IMR-90 (cell line): ENCODE measurements at regions not wholly inside any gene's neighbourhood (a gene's known extent, or its start where the extent isn't known, plus 50 kb on each side); places are given as distances from the start of the nearest gene placed in this dataset.
A peak's percentile ranks its signal among the peaks of the same experiment; 100 is the strongest.

Source experiments
- ATAC-seq: fragments of 200-7000 bp; cut with Tn5 transposase; 2 replicates; pipeline ENCODE4 v1.9.1; 2020; ENCODE audit warnings: low read depth, mild to moderate bottlenecking, moderate library complexity
- BruUV-seq: library from RNA; stranded (reverse); fragments of 400-500 nt; replicated peaks from 2 replicates; lab custom pipeline; 2021; lab: Mats Ljungman, UMichigan
- CTCF ChIA-PET: fragments of 300-600 bp; formaldehyde crosslinking; extraction: SDS; loops from one replicate; lab custom pipeline; 2021; ENCODE audit warnings: antibody characterized with exemption; lab: Yijun Ruan, JAX
- POLR2A ChIA-PET: fragments of 300-600 bp; sonication (Branson Sonifier 250); formaldehyde crosslinking; loops from one replicate; lab custom pipeline; 2022; ENCODE audit warnings: antibody characterized with exemption; ENCODE audit not compliant: unreplicated experiment; lab: Charles Lee
- DNase-seq: peaks from one replicate; pipeline ENCODE4 v3.0.0; 2013
- H2AFZ ChIP-seq: replicated peaks from 2 replicates; pipeline ENCODE3; 2013; ENCODE audit warnings: low read length, mild to moderate bottlenecking; ENCODE audit not compliant: poor library complexity
- H2AK5ac ChIP-seq: 2 replicates; pipeline ENCODE4 v1.6.1; 2013; ENCODE audit warnings: low read depth, low read length, inconsistent platforms
- H2AK9ac ChIP-seq: replicated peaks from 2 replicates; pipeline ENCODE3; 2013; ENCODE audit warnings: mild to moderate bottlenecking, low read depth, low read length, moderate library complexity; ENCODE audit not compliant: poor library complexity
- H2BK120ac ChIP-seq: 2 replicates; pipeline ENCODE4 v1.6.1; 2013; ENCODE audit warnings: low read depth, low read length, inconsistent platforms
- H2BK15ac ChIP-seq: 3 replicates; pipeline ENCODE4 v1.6.1; 2013; ENCODE audit warnings: low read depth, low read length, inconsistent platforms
- H2BK20ac ChIP-seq: 2 replicates; pipeline ENCODE4 v1.6.1; 2013; ENCODE audit warnings: low read depth, mild to moderate bottlenecking, inconsistent platforms, low read length, moderate library complexity
- H2BK5ac ChIP-seq: 2 replicates; pipeline ENCODE4 v1.6.1; 2013; ENCODE audit warnings: mild to moderate bottlenecking, low read depth, low read length, inconsistent platforms; ENCODE audit not compliant: poor library complexity, severe bottlenecking
- H3K14ac ChIP-seq: replicated peaks from 2 replicates; pipeline ENCODE4 v1.6.1; 2013; ENCODE audit warnings: low read depth, low read length, inconsistent platforms
- H3K18ac ChIP-seq: 2 replicates; pipeline ENCODE4 v1.6.1; 2013; ENCODE audit warnings: low read depth, low read length, control low read depth
- H3K23ac ChIP-seq: 2 replicates; pipeline ENCODE4 v1.6.1; 2013; ENCODE audit warnings: low read depth, low read length, inconsistent platforms
- H3K27ac ChIP-seq: 2 replicates; pipeline ENCODE4 v1.5.1; 2013; ENCODE audit warnings: mild to moderate bottlenecking, control low read depth, low read length; ENCODE audit not compliant: insufficient read depth
- H3K27me3 ChIP-seq: 2 replicates; pipeline ENCODE4 v1.6.1; 2013; ENCODE audit warnings: low read length; ENCODE audit not compliant: control insufficient read depth, insufficient read depth
- H3K36me3 ChIP-seq: 2 replicates; pipeline ENCODE4 v1.6.1; 2013; ENCODE audit warnings: low read length, mixed read lengths; ENCODE audit not compliant: control insufficient read depth, insufficient read depth
- H3K4ac ChIP-seq: 2 replicates; pipeline ENCODE4 v1.6.1; 2013; ENCODE audit warnings: low read depth, low read length, inconsistent platforms
- H3K4me1 ChIP-seq: 2 replicates; pipeline ENCODE4 v1.6.1; 2013; ENCODE audit warnings: low read length, mixed read lengths; ENCODE audit not compliant: control insufficient read depth, insufficient read depth
- H3K4me2 ChIP-seq: 2 replicates; pipeline ENCODE4 v1.6.1; 2013; ENCODE audit warnings: low read depth, mild to moderate bottlenecking, control low read depth, low read length, moderate library complexity
- H3K4me3 ChIP-seq: 2 replicates; pipeline ENCODE4 v1.5.1; 2013; ENCODE audit warnings: low read depth, mild to moderate bottlenecking, control low read depth, low read length, moderate library complexity; ENCODE audit not compliant: insufficient read depth
- H3K56ac ChIP-seq: 2 replicates; pipeline ENCODE4 v1.6.1; 2013; ENCODE audit warnings: low read length, inconsistent platforms; ENCODE audit not compliant: insufficient read depth; ENCODE audit errors: extremely low read depth
- H3K79me1 ChIP-seq, 2 experiments: 2 replicates each; pipeline ENCODE4 v1.6.1; 2013; ENCODE audit warnings: low read length in 2 of 2, inconsistent platforms in 1 of 2, low read depth in 1 of 2
- H3K9ac ChIP-seq: 2 replicates; pipeline ENCODE4 v1.6.1; 2013; ENCODE audit warnings: low read depth, low read length, control low read depth
- H3K9me1 ChIP-seq: 2 replicates; pipeline ENCODE4 v1.6.1; 2013; ENCODE audit warnings: low read length, inconsistent platforms; ENCODE audit not compliant: insufficient read depth
- H3K9me3 ChIP-seq: 2 replicates; pipeline ENCODE4 v1.6.1; 2013; ENCODE audit warnings: low read length; ENCODE audit not compliant: control insufficient read depth, insufficient read depth
- H4K20me1 ChIP-seq: 2 replicates; pipeline ENCODE4 v1.6.1; 2013; ENCODE audit warnings: low read length, inconsistent platforms; ENCODE audit not compliant: insufficient read depth
- H4K5ac ChIP-seq: 2 replicates; pipeline ENCODE4 v1.6.1; 2013; ENCODE audit warnings: mild to moderate bottlenecking, low read depth, low read length, control low read depth
- H4K8ac ChIP-seq, 2 experiments: 2 replicates each; pipeline ENCODE4 v1.6.1; 2013; ENCODE audit warnings: low read depth in 2 of 2, low read length in 2 of 2, control low read depth in 1 of 2, inconsistent platforms in 1 of 2
- H4K91ac ChIP-seq: 2 replicates; pipeline ENCODE4 v1.6.1; 2013; ENCODE audit warnings: low read depth, low read length, inconsistent platforms; ENCODE audit not compliant: insufficient read depth
- ELK1 ChIP-seq: fragments of 150-350 bp; IDR thresholded peaks from 2 replicates; pipeline ENCODE4 v1.6.1; 2016; ENCODE audit warnings: low read depth, mild to moderate bottlenecking, low read length, moderate library complexity, borderline replicate concordance
- FOS ChIP-seq: fragments of 150-350 bp; IDR thresholded peaks from 2 replicates; pipeline ENCODE4 v1.6.1; 2016; ENCODE audit warnings: low read depth, low read length
- MAFK ChIP-seq: IDR thresholded peaks from 2 replicates; pipeline ENCODE4 v1.6.1; 2012; ENCODE audit warnings: low read depth, low read length, improper control_type of control experiment
- MXI1 ChIP-seq: IDR thresholded peaks from 2 replicates; pipeline ENCODE4 v1.6.1; 2012; ENCODE audit warnings: low read depth, mild to moderate bottlenecking, low read length, moderate library complexity, borderline replicate concordance
- NFE2L2 ChIP-seq: fragments of 150-350 bp; IDR thresholded peaks from 2 replicates; pipeline ENCODE4 v1.6.1; 2016; ENCODE audit warnings: low read depth, mild to moderate bottlenecking, low read length
- WGBS, 2 experiments: methylation state at CpG; one replicate each; pipeline versions ENCODE4 v1.1.5 to v1.1.7; 2013; ENCODE audit warnings: missing lambda C conversion rate in 2 of 2; ENCODE audit not compliant: insufficient read length in 1 of 2; ENCODE audit errors: extremely low coverage in 2 of 2; 5-methylcytosine and 5-hydroxymethylcytosine counted together
- dilution Hi-C: fragments of 300-500 bp; cut with HindIII; formaldehyde crosslinking; loops from one replicate; pipeline ENCODE4 v1.14.3; 2018; ENCODE audit warnings: low sequenced_read_pairs; ENCODE audit not compliant: unreplicated experiment
- in situ Hi-C: fragments of 300-500 bp; cut with MboI; formaldehyde crosslinking; loops from 3 replicates; pipeline ENCODE4 v1.14.3; 2019; ENCODE audit warnings: low sequenced_read_pairs, inconsistent platforms, mixed read lengths
- intact Hi-C: fragments of 100-400 bp; cut with micrococcal nuclease; formaldehyde crosslinking; loops from 2 replicates; pipeline ENCODE4 v1.10.0; 2022

- Histone ChIP-seq H3K18ac (peak overlapping the region; percentile 61; the same call in 1 of the 2 replicates), H3K4me2 (no peak overlapping the region; the same call in 1 of the 2 replicates), H2AK9ac (no peak overlapping the region), H2AK5ac (peak overlapping the region; percentile 27; the same call in 1 of the 2 replicates), H3K9me1 (peaks cover 7% of the 10 kb centered on the region), H4K8ac (peak overlapping the region in 1 of 2 experiments; percentile 42; a peak in 2 of 4 replicates), H3K56ac (no peak overlapping the region), H3K14ac (peak overlapping the region; percentile 81), H3K4ac (peak overlapping the region; percentile 37), H3K27ac (no peak overlapping the region), H3K9me3 (no peaks in the 10 kb centered on the region), H3K79me1 (no peaks in the 10 kb centered on the region), H2BK20ac (peak overlapping the region; percentile 77; the same call in 1 of the 2 replicates), H3K9ac (no peak overlapping the region), H4K91ac (peak overlapping the region; percentile 40; the same call in 1 of the 2 replicates), H3K4me3 (no peak overlapping the region), H3K4me1 (peaks cover 28% of the 10 kb centered on the region), H3K27me3 (no peaks in the 10 kb centered on the region), H2BK120ac (peak overlapping the region; percentile 76), H2BK5ac (peak overlapping the region; percentile 40), H4K20me1 (no peaks in the 10 kb centered on the region), H3K36me3 (no peaks in the 10 kb centered on the region), H2AFZ (peak overlapping the region; percentile 38), H3K23ac (peak overlapping the region; percentile 35; the same call in 1 of the 2 replicates), H2BK15ac (peak overlapping the region; percentile 47; the same call in 2 of the 3 replicates), H4K5ac (peak overlapping the region; percentile 25; the same call in 1 of the 2 replicates)
- DNase-seq (peak; percentile 78), ATAC-seq (peak; percentile 25; the same call in 1 of the 2 replicates)
- in situ Hi-C loops, result loop anchor here (25.0 kb wide), 1 partner anchor 1020 kb away; no protein-coding TSS in a partner anchor
- POLR2A ChIA-PET, result no interaction called here
- CTCF ChIA-PET, result interaction anchor here (1.1 kb wide), 1 partner anchor 177 kb away, joined by 3 read pairs; no protein-coding TSS in a partner anchor
- no TSS peak for BruUV-seq
- dilution Hi-C loops, result no loop called here
- WGBS, 2 experiments, result no CpG with 5 or more reads among the region's 3 CpGs
- intact Hi-C loops, result no loop called here
- TF ChIP-seq MXI1 (no peak), ELK1 (no peak), NFE2L2 (peak; percentile 40; the same call in 1 of the 2 replicates), MAFK (peak; percentile 42), FOS (no peak)
These were observed 178.8 kb downstream of the KCTD12 start for GRCh38 chr13:76707360-76707759.
